Lower leg skin (tissue), 4 donors: ENCODE measurements at regions not wholly inside any gene's neighbourhood (a gene's known extent, or its start where the extent isn't known, plus 50 kb on each side); places are given as distances from the start of the nearest gene placed in this dataset.

Experiments used
- DNase-seq, 2 donors: peaks; one replicate each; pipeline ENCODE4 v3.0.0-alpha.2; 2019; ENCODE audit warnings: low spot score in 2 of 2
- H3K4me3 ChIP-seq: fragments of 200-600 bp; sonication (generic); 2 replicates; pipeline ENCODE4 v1.5.1; 2017; ENCODE audit warnings: mild to moderate bottlenecking, low read depth; ENCODE audit not compliant: poor library complexity, severe bottlenecking
- CTCF ChIP-seq, 3 donors: fragments of 450-650 bp; IDR thresholded peaks; one replicate each; pipeline ENCODE4 v1.5.1; 2016; ENCODE audit warnings: antibody characterized with exemption in 3 of 3, mild to moderate bottlenecking in 3 of 3, moderate library complexity in 2 of 3
- POLR2A ChIP-seq, 2 donors: fragments of 450-650 bp; IDR thresholded peaks; one replicate each; pipeline ENCODE4 v1.6.1; 2016 to 2017; ENCODE audit warnings: antibody characterized with exemption in 2 of 2, mild to moderate bottlenecking in 1 of 2, moderate library complexity in 1 of 2
- WGBS, 2 donors: methylation state at CpG; one replicate each; pipeline ENCODE4 v1.1.5; 2018; 5-methylcytosine and 5-hydroxymethylcytosine counted together
- intact Hi-C: fragments of 100-400 bp; cut with DNase I; formaldehyde crosslinking; loops from one replicate; pipeline ENCODE4 v1.15.0; 2023; ENCODE audit warnings: low total_unique reads

DNA sequence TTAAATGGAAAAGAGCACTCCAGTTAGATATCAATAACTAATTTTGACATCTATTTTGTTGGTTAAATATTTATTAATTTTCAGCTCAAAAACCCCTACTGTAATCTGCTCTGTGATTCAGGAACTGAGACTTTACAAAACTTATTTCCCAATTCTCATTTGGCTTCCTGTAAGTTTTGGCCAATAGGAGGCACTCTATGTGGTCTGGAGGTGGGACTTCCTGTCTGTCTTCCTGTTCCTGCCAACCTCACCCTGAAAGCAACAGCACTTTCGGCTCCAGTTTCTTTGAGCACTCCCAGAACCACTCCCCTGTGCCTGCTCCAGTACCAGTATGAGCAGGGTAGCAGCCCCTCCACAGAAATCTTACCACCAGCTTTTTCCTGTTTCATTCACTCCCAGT lies 1027.0 kb downstream of the VRK1 start:
- TF ChIP-seq POLR2A (IDR thresholded peaks at IDR 0.05), result no peak
- intact Hi-C loops, result no loop called here
- WGBS, 2 donors, result 0 to 45% methylated on average over 1 of the region's 1 CpG

GRCh38 chr14:97827746-97828145 lies 1030.6 kb downstream of the VRK1 start:
- no peak for DNase-seq
- 72 to 81% methylated on average over 3 of the region's 3 CpGs for WGBS, 2 donors
- intact Hi-C loops, result no loop called here
- no peak for TF ChIP-seq POLR2A (IDR thresholded peaks at IDR 0.05)
- no peak for TF ChIP-seq CTCF (IDR thresholded peaks at IDR 0.05)
- H3K4me3 ChIP-seq, result no peak overlapping the region

More for the DNA sequence above, 1027.0 kb downstream of the VRK1 start:
- no peak overlapping the region for H3K4me3 ChIP-seq
- no peak for DNase-seq

GRCh38 chr14:97832776-97833175 lies 1035.6 kb downstream of the VRK1 start:
- DNase-seq, result no peak
- no peak for TF ChIP-seq CTCF (IDR thresholded peaks at IDR 0.05)
- TF ChIP-seq POLR2A (IDR thresholded peaks at IDR 0.05), result no peak
- intact Hi-C loops, result no loop called here
- WGBS, 2 donors, result 84 to 85% methylated on average over 11 of the region's 11 CpGs
- H3K4me3 ChIP-seq, result no peak overlapping the region

DNA sequence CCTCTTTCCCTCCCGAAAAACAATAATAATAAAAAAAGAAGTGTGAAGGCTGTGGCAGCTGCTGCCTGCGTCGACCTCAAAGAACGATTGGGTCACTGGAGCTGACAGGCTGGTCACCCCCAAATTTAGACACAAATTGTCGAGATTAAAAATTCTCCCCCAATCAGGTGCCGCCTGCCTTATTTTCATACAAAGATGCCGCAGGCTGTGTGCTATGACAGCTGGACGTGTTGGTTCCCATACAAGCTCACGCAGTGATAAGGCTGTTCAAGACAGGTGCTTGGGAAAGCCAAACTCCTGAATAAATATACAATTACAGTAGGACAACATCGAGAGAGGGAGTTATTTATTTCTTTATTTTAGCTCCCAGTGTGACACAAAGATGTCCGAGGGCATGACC lies 1041.8 kb downstream of the VRK1 start:
- no peak overlapping the region for H3K4me3 ChIP-seq
- WGBS, 2 donors, result 78 to 80% methylated on average over 11 of the region's 11 CpGs
- DNase-seq, result no peak
- intact Hi-C loops, result no loop called here
- no peak for TF ChIP-seq POLR2A (IDR thresholded peaks at IDR 0.05)
- TF ChIP-seq CTCF (IDR thresholded peaks at IDR 0.05), result no peak

- intact Hi-C loops, result no loop called here
- 75 to 81% methylated on average over 4 of the region's 4 CpGs for WGBS, 2 donors
- no peak overlapping the region for H3K4me3 ChIP-seq
- no peak for DNase-seq
- TF ChIP-seq POLR2A (IDR thresholded peaks at IDR 0.05) (no peak), CTCF (IDR thresholded peaks at IDR 0.05) (no peak)
Measured at GRCh38 chr14:97840159-97840558, 1043.0 kb downstream of the VRK1 start.

GRCh38 chr14:97841762-97842161 lies 1044.6 kb downstream of the VRK1 start:
- no peak for TF ChIP-seq POLR2A (IDR thresholded peaks at IDR 0.05)
- no peak for TF ChIP-seq CTCF (IDR thresholded peaks at IDR 0.05)
- WGBS, 2 donors, result 78% methylated on average over 5 of the region's 5 CpGs
- H3K4me3 ChIP-seq, result no peak overlapping the region
- intact Hi-C loops, result no loop called here
- no peak for DNase-seq
